ENCODE measurements at regions not wholly inside any gene's neighbourhood (a gene's known extent, or its start where the extent isn't known, plus 50 kb on each side); places are given as distances from the start of the nearest gene placed in this dataset.

- Mint-ChIP-seq H3K4me1 (ENCODE audit: low read depth) (no peaks in the 10 kb centered on the region), H3K9me3 (no peaks in the 10 kb centered on the region), H3K27ac (no peak overlapping the region), H3K36me3 (ENCODE audit: low read depth) (no peaks in the 10 kb centered on the region), H3K27me3 (no peaks in the 10 kb centered on the region), H3K4me3 (no peak overlapping the region)
- ATAC-seq (ENCODE audit: poor library complexity), result no peak
- H3K4me1 ChIP-seq (ENCODE audit: insufficient read depth, low read length), result no peaks in the 10 kb centered on the region
- H3K27me3 ChIP-seq (ENCODE audit: control insufficient read depth in 1 of 2, insufficient read depth in 2 of 2, low read length in 2 of 2), result no peaks in the 10 kb centered on the region
- intact Hi-C loops (cut with DNase I, micrococcal nuclease), result no loop called here
- no peaks in the 10 kb centered on the region for H3K36me3 ChIP-seq (ENCODE audit: insufficient read depth, low read length)
- no peak overlapping the region for H3K27ac ChIP-seq (ENCODE audit: low read depth in 1 of 2, low read length in 2 of 2)
- TF ChIP-seq CTCF (IDR thresholded peaks at IDR 0.05), result no peak
- H3K4me3 ChIP-seq (ENCODE audit: low read length), result no peak overlapping the region
- CTCF ChIA-PET, result no interaction called here
- POLR2A ChIA-PET, result no interaction called here
- H3K9me3 ChIP-seq (ENCODE audit: control insufficient read depth in 1 of 2, insufficient read depth in 1 of 2, low read length in 2 of 2), result no peaks in the 10 kb centered on the region
- DNase-seq, result no peak
Measured at GRCh38 chr12:85448031-85448430, 168.0 kb downstream of the ALX1 start.

- ChIA-PET POLR2A (no interaction called here), CTCF (no interaction called here)
- H3K9me3 ChIP-seq (ENCODE audit: control insufficient read depth in 1 of 2, insufficient read depth in 1 of 2, low read length in 2 of 2), result no peaks in the 10 kb centered on the region
- H3K36me3 ChIP-seq (ENCODE audit: insufficient read depth, low read length), result no peaks in the 10 kb centered on the region
- no peak for TF ChIP-seq CTCF (IDR thresholded peaks at IDR 0.05)
- Mint-ChIP-seq H3K9me3 (no peaks in the 10 kb centered on the region), H3K36me3 (ENCODE audit: low read depth) (no peaks in the 10 kb centered on the region), H3K27ac (no peak overlapping the region), H3K27me3 (no peaks in the 10 kb centered on the region), H3K4me1 (ENCODE audit: low read depth) (no peaks in the 10 kb centered on the region), H3K4me3 (no peak overlapping the region)
- ATAC-seq (ENCODE audit: poor library complexity), result no peak
- H3K4me1 ChIP-seq (ENCODE audit: insufficient read depth, low read length), result no peaks in the 10 kb centered on the region
- DNase-seq, result no peak
- intact Hi-C loops (cut with DNase I, micrococcal nuclease), result no loop called here
- no peaks in the 10 kb centered on the region for H3K27me3 ChIP-seq (ENCODE audit: control insufficient read depth in 1 of 2, insufficient read depth in 2 of 2, low read length in 2 of 2)
- no peak overlapping the region for H3K4me3 ChIP-seq (ENCODE audit: low read length)
- no peak overlapping the region for H3K27ac ChIP-seq (ENCODE audit: low read depth in 1 of 2, low read length in 2 of 2)
Measured at GRCh38 chr12:85448548-85449139, 168.6 kb downstream of the ALX1 start.

GRCh38 chr12:85457016-85457415 lies 177.0 kb downstream of the ALX1 start:
- Mint-ChIP-seq H3K36me3 (ENCODE audit: low read depth) (no peaks in the 10 kb centered on the region), H3K4me3 (no peak overlapping the region), H3K27ac (no peak overlapping the region), H3K4me1 (ENCODE audit: low read depth) (no peaks in the 10 kb centered on the region), H3K9me3 (no peaks in the 10 kb centered on the region), H3K27me3 (no peaks in the 10 kb centered on the region)
- ATAC-seq (ENCODE audit: poor library complexity) (no peak), DNase-seq (no peak)
- intact Hi-C loops (cut with DNase I, micrococcal nuclease), result no loop called here
- POLR2A ChIA-PET, result no interaction called here
- CTCF ChIA-PET, result no interaction called here
- Histone ChIP-seq H3K4me3 (ENCODE audit: low read length) (no peak overlapping the region), H3K27ac (ENCODE audit: low read depth in 1 of 2, low read length in 2 of 2) (no peak overlapping the region), H3K36me3 (ENCODE audit: insufficient read depth, low read length) (no peaks in the 10 kb centered on the region), H3K27me3 (ENCODE audit: control insufficient read depth in 1 of 2, insufficient read depth in 2 of 2, low read length in 2 of 2) (no peaks in the 10 kb centered on the region), H3K4me1 (ENCODE audit: insufficient read depth, low read length) (no peaks in the 10 kb centered on the region), H3K9me3 (ENCODE audit: control insufficient read depth in 1 of 2, insufficient read depth in 1 of 2, low read length in 2 of 2) (no peaks in the 10 kb centered on the region)
- no peak for TF ChIP-seq CTCF (IDR thresholded peaks at IDR 0.05)
